CD1c-positive myeloid dendritic cell (primary cell): ENCODE measurements at regions not wholly inside any gene's neighbourhood (a gene's known extent, or its start where the extent isn't known, plus 50 kb on each side); places are given as distances from the start of the nearest gene placed in this dataset.
"Not testable (repeated sequence)": the region's sequence is repeated elsewhere in the genome, so short reads cannot be mapped to it uniquely, and the experiment has no call there.

Experiments
- DNase-seq: peaks from one replicate; pipeline ENCODE4 v3.0.0-alpha.2; 2016; ENCODE audit errors: extremely low spot score

- not testable (repeated sequence) for DNase-seq
These were observed 1767.7 kb upstream of the ACO1 start for GRCh38 chr9:30616782-30617181.

DNA sequence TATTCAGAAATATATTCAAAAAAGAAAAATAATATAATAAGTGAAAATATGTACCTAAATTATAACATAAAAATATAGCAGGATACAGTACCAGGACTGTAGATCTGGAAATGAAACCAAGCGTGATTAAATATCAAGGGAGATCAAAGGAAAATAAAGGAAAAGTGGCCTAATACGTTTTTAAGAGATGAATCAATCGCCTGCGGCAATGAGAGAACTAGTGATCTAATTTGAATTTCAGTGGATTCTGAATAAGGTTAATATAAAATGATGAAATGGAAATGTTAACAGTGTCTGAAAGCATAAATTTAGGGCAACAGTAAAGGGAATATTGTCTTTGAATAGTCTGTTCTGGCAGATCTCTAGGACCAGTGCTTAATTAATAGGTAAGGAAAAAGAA is 1761.9 kb upstream of the ACO1 start:
- DNase-seq: no peak

GRCh38 chr9:30628915-30629567 is 1755.4 kb upstream of the ACO1 start:
- DNase-seq: no peak

GRCh38 chr9:30630459-30630858 is 1754.0 kb upstream of the ACO1 start:
- no peak for DNase-seq

DNA sequence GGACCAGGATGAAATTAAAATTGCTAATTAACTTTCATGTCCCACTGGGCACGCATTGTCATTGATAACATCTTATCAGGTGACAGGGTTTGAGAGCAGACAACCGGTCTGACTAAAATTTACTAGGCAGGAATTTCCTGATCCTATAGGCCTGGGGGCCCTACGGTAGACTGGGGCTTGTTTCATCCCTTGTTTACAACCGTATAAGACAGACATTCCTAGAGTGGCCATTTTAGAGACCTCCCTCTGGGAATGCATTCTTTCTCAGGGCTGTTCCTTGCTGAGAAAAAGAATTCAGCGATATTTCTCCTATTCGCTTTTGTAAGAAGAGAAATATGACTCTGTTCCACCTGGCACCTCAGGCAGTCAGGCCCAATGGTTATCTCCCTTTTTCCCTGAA is 1737.8 kb upstream of the ACO1 start:
- not testable (repeated sequence) for DNase-seq

GRCh38 chr9:30661925-30662324 is 1722.5 kb upstream of the ACO1 start:
- DNase-seq: no peak

DNA sequence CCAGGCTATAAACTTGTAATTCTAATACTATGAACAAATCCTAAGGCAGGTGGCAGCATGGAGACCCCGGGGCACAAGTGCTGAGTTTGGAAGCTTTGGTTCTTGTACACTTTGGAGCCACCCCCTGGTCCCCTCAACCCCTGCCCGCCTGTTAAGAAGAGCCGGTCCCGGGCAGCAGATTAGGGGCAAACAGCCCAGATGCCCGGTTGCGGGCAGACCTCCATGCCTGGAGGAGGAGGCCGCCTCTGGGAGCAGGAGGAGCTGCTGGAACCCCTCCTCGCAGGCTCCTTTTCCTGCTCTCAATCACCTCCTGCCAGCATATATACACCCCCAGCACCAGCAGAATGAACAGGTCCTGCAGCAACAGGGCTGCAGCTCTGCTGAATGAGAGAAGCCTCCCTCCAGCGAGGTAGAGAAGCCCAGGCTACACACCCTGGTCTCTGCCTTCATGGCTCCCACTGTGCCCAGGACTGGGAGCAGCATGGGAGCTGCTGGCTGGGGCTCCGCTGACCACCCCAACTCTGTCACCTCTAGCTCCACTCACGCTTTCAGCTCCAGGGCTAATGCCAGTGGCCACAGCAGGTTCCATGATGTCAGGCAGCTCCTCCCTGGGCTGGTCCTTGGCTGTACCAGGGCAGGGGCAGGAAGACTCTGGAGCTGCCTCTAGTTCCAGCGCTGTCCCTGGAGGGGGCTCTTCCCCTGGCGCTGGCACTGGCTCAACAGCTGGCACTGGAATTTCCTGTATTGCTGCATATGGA is 1713.5 kb upstream of the ACO1 start:
- no peak for DNase-seq

- DNase-seq: no peak
These were observed 1711.3 kb upstream of the ACO1 start for GRCh38 chr9:30673132-30673531.

DNA sequence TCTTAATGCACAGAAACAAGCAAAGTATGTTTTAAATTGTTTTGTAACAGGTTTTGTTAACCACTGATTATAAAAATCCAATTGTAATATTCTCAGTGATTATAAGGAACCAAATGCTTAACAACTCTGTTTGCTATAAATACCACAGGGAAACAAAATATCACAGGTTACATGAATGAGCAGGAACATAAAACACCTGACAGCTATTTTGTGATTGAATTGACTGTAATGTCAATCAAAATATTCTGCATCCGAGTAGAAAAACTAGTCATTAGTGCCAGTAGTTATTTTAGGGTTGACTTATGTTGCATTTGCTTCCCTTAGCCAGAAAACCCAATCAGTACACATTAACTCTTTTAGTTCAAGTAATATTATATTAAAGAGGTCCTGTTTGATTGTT is 1707.8 kb upstream of the ACO1 start:
- no peak for DNase-seq

GRCh38 chr9:30677221-30677620 is 1707.2 kb upstream of the ACO1 start:
- DNase-seq: no peak

GRCh38 chr9:30688801-30689200 is 1695.6 kb upstream of the ACO1 start:
- DNase-seq: no peak

DNA sequence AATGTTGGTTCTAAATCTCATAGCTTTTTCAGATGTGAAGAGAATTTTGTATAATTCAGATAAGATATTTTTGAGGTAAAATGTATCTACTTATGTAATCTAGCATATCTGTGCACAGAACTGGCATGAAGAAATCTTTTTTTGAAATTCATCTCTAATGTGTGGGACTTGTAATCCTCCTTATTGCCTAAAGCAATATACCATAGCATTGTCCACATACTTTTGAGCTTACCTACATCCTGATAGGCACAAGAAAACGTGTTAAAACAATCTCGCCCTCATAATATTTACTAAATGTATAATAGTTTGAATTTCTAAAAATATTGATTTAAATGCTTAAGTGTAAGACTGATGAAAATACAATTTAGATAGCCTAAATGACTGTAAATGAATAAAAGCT is 1686.5 kb upstream of the ACO1 start:
- no peak for DNase-seq

DNA sequence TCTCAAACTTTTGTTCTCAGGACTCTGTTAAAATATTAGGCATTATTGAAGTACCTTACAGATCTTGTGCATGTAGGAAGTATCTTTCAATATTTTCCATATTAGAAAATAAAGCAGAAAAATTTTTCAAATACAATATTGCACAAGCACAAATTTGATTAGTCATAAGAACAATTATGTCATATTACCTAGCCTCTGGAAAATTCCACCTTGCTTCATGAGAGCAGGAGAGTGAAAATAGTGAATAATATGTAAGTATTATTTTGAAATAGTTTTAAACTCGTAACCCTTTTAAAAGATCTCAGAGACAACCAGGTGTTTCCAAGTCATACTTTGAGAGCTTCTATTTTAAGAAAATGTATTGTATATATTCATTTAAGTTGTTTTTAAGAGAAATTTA is 1672.9 kb upstream of the ACO1 start:
- no peak for DNase-seq

- no peak for DNase-seq
These were observed 1671.2 kb upstream of the ACO1 start for GRCh38 chr9:30713243-30713642.

DNA sequence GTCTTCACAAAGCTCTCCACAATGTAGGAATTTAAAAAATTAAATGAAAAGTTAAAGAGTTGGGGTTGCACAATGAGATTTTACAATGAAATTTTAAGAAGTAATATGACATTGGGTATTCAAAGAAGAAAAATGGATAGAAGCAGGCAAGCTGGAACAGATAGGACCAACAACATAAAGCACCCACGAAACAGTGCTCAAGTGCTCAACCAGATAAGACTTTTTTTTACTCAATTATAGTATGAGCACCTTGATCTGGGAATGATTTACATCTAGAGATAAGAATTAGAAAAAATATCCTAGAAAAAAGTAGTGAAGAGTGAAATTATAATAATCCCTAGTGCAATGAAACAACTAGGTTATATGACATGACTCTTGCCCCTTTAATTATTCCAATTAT is 1670.1 kb upstream of the ACO1 start:
- no peak for DNase-seq

DNA sequence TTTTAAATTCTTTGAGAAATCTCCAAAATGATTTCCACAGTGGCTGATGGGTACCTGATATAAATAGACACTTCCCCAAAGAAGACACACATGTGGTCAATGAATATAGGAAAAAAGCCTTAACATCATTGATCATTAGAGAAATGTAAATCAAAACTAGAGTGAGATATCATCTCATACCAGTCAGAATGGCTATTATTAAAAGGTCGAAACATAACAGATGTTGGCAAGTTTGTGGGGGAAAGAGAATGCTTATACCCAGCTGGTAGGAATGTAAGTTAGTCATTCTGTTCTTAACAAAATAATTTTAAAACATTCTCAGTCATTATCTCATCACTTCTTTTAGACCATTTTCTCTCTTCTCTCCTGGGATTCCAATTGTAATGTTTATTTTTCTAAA is 1666.0 kb upstream of the ACO1 start:
- DNase-seq: no peak

GRCh38 chr9:30722065-30722464 is 1662.4 kb upstream of the ACO1 start:
- DNase-seq: no peak

GRCh38 chr9:30723656-30724055 is 1660.8 kb upstream of the ACO1 start:
- no peak for DNase-seq

GRCh38 chr9:30732060-30732459 is 1652.4 kb upstream of the ACO1 start:
- no peak for DNase-seq

DNA sequence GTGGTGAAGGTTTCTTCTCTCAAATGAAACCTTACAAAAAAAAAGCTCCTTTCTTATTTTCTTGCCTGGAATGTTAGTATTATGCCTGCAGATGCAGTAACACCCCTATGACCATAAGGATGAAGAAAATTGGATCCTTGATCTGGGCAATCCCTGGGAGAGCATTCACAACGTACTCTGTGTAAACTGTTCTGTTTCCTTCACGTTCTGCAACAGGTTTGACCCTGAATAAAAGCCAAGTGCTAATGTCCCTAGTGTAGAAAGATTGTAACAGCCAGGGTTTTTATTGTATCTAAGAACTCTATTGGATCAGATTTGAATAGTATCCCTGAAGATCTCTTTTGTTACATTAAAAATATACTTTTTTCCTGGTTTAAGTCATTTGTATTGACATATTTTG is 1639.6 kb upstream of the ACO1 start:
- no peak for DNase-seq

- DNase-seq: no peak
These were observed 1637.9 kb upstream of the ACO1 start for GRCh38 chr9:30746589-30746988.

- DNase-seq: no peak
These were observed 1626.7 kb upstream of the ACO1 start for GRCh38 chr9:30757723-30758122.

- no peak for DNase-seq
These were observed 1625.6 kb upstream of the ACO1 start for GRCh38 chr9:30758726-30759446.
